HEK293 (cell line): ENCODE measurements at regions not wholly inside any gene's neighbourhood (a gene's known extent, or its start where the extent isn't known, plus 50 kb on each side); places are given as distances from the start of the nearest gene placed in this dataset.

Experiments used
- CTCF ChIA-PET: fragments of 350-600 bp; formaldehyde crosslinking; extraction: SDS; loops from one replicate; lab custom pipeline; 2021; ENCODE audit warnings: antibody characterized with exemption; lab: Yijun Ruan, JAX
- POLR2A ChIA-PET: fragments of 300-600 bp; formaldehyde crosslinking; extraction: SDS; loops from one replicate; lab custom pipeline; 2020; ENCODE audit warnings: antibody characterized with exemption, inconsistent platforms; lab: Yijun Ruan, JAX
- H3K27ac ChIP-seq: fragments of 200-500 bp; sonication (Bioruptor generic); 2 replicates; pipeline ENCODE4 v1.5.1; 2014; ENCODE audit warnings: low read depth, low read length, control low read depth, inconsistent platforms; ENCODE audit errors: extremely low read depth
- H3K36me3 ChIP-seq, 2 experiments: fragments of 200-500 bp in 1 of 2; sonication (Bioruptor generic) in 1 of 2; 1 replicate in 1 of 2; 2 replicates in 1 of 2; pipeline ENCODE4 v1.5.1; 2014 to 2017; ENCODE audit warnings: inconsistent platforms in 2 of 2, low read length in 2 of 2; ENCODE audit not compliant: control insufficient read depth in 2 of 2, insufficient read depth in 1 of 2
- H3K4me1 ChIP-seq: fragments of 200-500 bp; sonication (Bioruptor generic); 2 replicates; pipeline ENCODE4 v1.5.1; 2014; ENCODE audit warnings: mild to moderate bottlenecking, low read length, inconsistent platforms; ENCODE audit not compliant: control insufficient read depth, insufficient read depth
- H3K4me3 ChIP-seq: 2 replicates; pipeline ENCODE4 v1.5.1; 2011; ENCODE audit warnings: low read depth, mild to moderate bottlenecking, control low read depth, low read length, moderate library complexity
- H3K9me3 ChIP-seq: fragments of 200-500 bp; sonication (Bioruptor generic); 2 replicates; pipeline ENCODE4 v1.5.1; 2014; ENCODE audit warnings: low read depth, low read length, inconsistent platforms; ENCODE audit not compliant: control insufficient read depth, insufficient read depth
- HOXA7 ChIP-seq: sonication (generic); formaldehyde crosslinking; IDR thresholded peaks from 2 replicates; pipeline ENCODE4 v1.8.1; 2022; ENCODE audit warnings: missing genetic modification reagents, borderline replicate concordance
- KLF8 ChIP-seq: fragments of 450-650 bp; formaldehyde crosslinking; IDR thresholded peaks from 2 replicates; pipeline ENCODE4 v1.5.1; 2016; ENCODE audit warnings: missing biosample characterization, missing genetic modification characterization
- SALL2 ChIP-seq: fragments of 450-650 bp; formaldehyde crosslinking; IDR thresholded peaks from 2 replicates; pipeline ENCODE4 v1.5.0; 2017; ENCODE audit warnings: missing biosample characterization, mild to moderate bottlenecking, missing genetic modification characterization, borderline replicate concordance
- ZBTB11 ChIP-seq: fragments of 450-650 bp; formaldehyde crosslinking; conservative IDR thresholded peaks from 2 replicates; pipeline ENCODE4 v1.5.1; 2016; ENCODE audit warnings: low read depth, missing biosample characterization, missing genetic modification characterization
- ZNF157 ChIP-seq: fragments of 450-650 bp; formaldehyde crosslinking; IDR thresholded peaks from 2 replicates; pipeline ENCODE4 v1.5.1; 2016; ENCODE audit warnings: missing biosample characterization, missing genetic modification characterization
- ZNF221 ChIP-seq: fragments of 450-650 bp; formaldehyde crosslinking; IDR thresholded peaks from 2 replicates; pipeline ENCODE4 v1.5.1; 2017; ENCODE audit warnings: missing biosample characterization, missing genetic modification characterization, borderline replicate concordance
- ZNF26 ChIP-seq: fragments of 450-650 bp; formaldehyde crosslinking; IDR thresholded peaks from 2 replicates; pipeline ENCODE4 v1.5.1; 2016; ENCODE audit warnings: missing biosample characterization, missing genetic modification characterization
- ZNF362 ChIP-seq: fragments of 450-650 bp; formaldehyde crosslinking; IDR thresholded peaks from 2 replicates; pipeline ENCODE4 v1.5.1; 2016; ENCODE audit warnings: missing biosample characterization, missing genetic modification characterization
- ZNF544 ChIP-seq: fragments of 450-650 bp; formaldehyde crosslinking; IDR thresholded peaks from 2 replicates; pipeline ENCODE4 v1.5.0; 2017; ENCODE audit warnings: missing biosample characterization, missing genetic modification characterization
- ZNF747 ChIP-seq: fragments of 450-650 bp; formaldehyde crosslinking; IDR thresholded peaks from 2 replicates; pipeline ENCODE4 v1.5.1; 2016; ENCODE audit warnings: missing biosample characterization, missing genetic modification characterization
- ZNF785 ChIP-seq: fragments of 450-650 bp; formaldehyde crosslinking; IDR thresholded peaks from 2 replicates; pipeline ENCODE4 v1.5.1; 2016; ENCODE audit warnings: missing biosample characterization, missing genetic modification characterization
- TF ChIP-seq, protein P1 (sequence below): fragments of 450-650 bp; formaldehyde crosslinking; IDR thresholded peaks from 2 replicates; pipeline ENCODE4 v1.5.1; 2017; ENCODE audit warnings: missing biosample characterization, missing genetic modification characterization
- TF ChIP-seq, protein P2 (sequence below): fragments of 450-650 bp; formaldehyde crosslinking; IDR thresholded peaks from 2 replicates; pipeline ENCODE4 v1.5.1; 2016; ENCODE audit warnings: missing biosample characterization, missing genetic modification characterization, borderline replicate concordance
- TF ChIP-seq, protein P3 (sequence below): fragments of 450-650 bp; formaldehyde crosslinking; IDR thresholded peaks from 2 replicates; pipeline ENCODE4 v1.5.1; 2016; ENCODE audit warnings: missing biosample characterization, missing genetic modification characterization
- TF ChIP-seq, protein P4 (sequence below): fragments of 450-650 bp; formaldehyde crosslinking; IDR thresholded peaks from 2 replicates; pipeline ENCODE4 v1.5.1; 2016; ENCODE audit warnings: missing biosample characterization, missing genetic modification characterization

- no peak for TF ChIP-seq ZBTB11 (tag by site-specific recombination)
- TF ChIP-seq, protein P1, sequence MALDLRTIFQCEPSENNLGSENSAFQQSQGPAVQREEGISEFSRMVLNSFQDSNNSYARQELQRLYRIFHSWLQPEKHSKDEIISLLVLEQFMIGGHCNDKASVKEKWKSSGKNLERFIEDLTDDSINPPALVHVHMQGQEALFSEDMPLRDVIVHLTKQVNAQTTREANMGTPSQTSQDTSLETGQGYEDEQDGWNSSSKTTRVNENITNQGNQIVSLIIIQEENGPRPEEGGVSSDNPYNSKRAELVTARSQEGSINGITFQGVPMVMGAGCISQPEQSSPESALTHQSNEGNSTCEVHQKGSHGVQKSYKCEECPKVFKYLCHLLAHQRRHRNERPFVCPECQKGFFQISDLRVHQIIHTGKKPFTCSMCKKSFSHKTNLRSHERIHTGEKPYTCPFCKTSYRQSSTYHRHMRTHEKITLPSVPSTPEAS (tag by site-specific recombination): no peak
- TF ChIP-seq, protein P2, sequence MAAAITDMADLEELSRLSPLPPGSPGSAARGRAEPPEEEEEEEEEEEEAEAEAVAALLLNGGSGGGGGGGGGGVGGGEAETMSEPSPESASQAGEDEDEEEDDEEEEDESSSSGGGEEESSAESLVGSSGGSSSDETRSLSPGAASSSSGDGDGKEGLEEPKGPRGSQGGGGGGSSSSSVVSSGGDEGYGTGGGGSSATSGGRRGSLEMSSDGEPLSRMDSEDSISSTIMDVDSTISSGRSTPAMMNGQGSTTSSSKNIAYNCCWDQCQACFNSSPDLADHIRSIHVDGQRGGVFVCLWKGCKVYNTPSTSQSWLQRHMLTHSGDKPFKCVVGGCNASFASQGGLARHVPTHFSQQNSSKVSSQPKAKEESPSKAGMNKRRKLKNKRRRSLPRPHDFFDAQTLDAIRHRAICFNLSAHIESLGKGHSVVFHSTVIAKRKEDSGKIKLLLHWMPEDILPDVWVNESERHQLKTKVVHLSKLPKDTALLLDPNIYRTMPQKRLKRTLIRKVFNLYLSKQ (tag by site-specific recombination): no peak
Measured at GRCh38 chr2:38495880-38496279, 106.8 kb downstream of the HNRNPLL start (continued).

- TF ChIP-seq, protein P2 (tag by site-specific recombination): no peak
- TF ChIP-seq ZNF157 (tag by site-specific recombination): no peak
- TF ChIP-seq ZNF544: no peak
- no peak for TF ChIP-seq ZNF362 (tag by site-specific recombination)
- TF ChIP-seq SALL2 (tag by site-specific recombination): no peak
- TF ChIP-seq HOXA7 (CRISPR knock-in tag): no peak
- Histone ChIP-seq H3K9me3 (no peaks in the 10 kb centered on the region), H3K4me3 (no peak overlapping the region), H3K27ac (no peak overlapping the region), H3K4me1 (peaks cover 2% of the 10 kb centered on the region; the same call in 1 of the 2 replicates), H3K36me3 (no peaks in the 10 kb centered on the region)
- CTCF ChIA-PET: interaction anchor here (0.7 to 1.3 kb wide), 2 partner anchors 72 to 179 kb away, joined by 4 to 6 read pairs; no protein-coding TSS in a partner anchor
- POLR2A ChIA-PET: interaction anchor here (0.5 kb wide), 1 partner anchor 72 kb away, joined by 4 read pairs; no protein-coding TSS in a partner anchor
Measured at GRCh38 chr2:38494394-38494793, 108.3 kb downstream of the HNRNPLL start.

DNA sequence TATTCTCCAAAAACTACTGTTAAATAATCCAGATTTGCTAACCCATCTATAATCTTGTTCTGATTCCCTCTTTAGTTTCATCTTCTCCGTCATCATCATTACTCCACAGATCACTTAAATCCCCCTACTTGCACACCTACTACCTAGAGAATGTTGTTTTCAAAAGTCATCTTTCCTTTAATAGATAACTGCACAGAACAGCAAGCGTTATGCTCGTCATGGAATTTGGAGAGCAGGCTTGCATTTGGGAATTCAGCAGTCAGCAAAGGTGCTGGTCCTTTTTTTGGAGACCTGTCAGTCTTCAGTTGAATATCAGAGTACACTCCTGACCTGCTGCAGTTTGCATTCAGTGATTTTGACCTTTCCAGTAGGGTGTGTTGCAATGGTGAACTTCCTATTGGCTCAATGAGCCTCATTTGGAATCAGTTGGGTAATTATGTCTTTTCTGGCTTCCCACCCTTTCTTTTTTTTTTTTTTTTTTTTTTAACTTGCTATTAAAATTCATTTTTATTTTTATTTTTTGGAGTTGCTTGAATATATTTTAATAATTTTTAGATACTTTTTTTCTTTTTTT is 110.6 kb downstream of the HNRNPLL start:
- TF ChIP-seq, protein P3, sequence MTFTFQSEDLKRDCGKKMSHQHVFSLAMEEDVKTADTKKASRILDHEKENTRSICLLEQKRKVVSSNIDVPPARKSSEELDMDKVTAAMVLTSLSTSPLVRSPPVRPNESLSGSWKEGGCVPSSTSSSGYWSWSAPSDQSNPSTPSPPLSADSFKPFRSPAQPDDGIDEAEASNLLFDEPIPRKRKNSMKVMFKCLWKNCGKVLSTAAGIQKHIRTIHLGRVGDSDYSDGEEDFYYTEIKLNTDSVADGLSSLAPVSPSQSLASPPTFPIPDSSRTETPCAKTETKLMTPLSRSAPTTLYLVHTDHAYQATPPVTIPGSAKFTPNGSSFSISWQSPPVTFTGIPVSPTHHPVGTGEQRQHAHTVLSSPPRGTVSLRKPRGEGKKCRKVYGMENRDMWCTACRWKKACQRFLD: no peak
- TF ChIP-seq ZNF221 (tag by site-specific recombination) (no peak), ZNF785 (tag by site-specific recombination) (no peak), ZNF26 (tag by site-specific recombination) (no peak), KLF8 (tag by site-specific recombination) (no peak), ZNF747 (tag by site-specific recombination) (no peak), ZNF362 (tag by site-specific recombination) (no peak)
- TF ChIP-seq, protein P4, sequence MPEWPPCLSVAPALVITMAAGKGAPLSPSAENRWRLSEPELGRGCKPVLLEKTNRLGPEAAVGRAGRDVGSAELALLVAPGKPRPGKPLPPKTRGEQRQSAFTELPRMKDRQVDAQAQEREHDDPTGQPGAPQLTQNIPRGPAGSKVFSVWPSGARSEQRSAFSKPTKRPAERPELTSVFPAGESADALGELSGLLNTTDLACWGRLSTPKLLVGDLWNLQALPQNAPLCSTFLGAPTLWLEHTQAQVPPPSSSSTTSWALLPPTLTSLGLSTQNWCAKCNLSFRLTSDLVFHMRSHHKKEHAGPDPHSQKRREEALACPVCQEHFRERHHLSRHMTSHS (tag by site-specific recombination): no peak
- no peak overlapping the region for H3K27ac ChIP-seq
- H3K9me3 ChIP-seq: no peaks in the 10 kb centered on the region
- ChIA-PET POLR2A (no interaction called here), CTCF (interaction anchor here (1.0 kb wide), 1 partner anchor 17 kb away, joined by 5 read pairs; no protein-coding TSS in a partner anchor)
- H3K4me1 ChIP-seq: no peaks in the 10 kb centered on the region
- no peak overlapping the region for H3K4me3 ChIP-seq
- no peaks in the 10 kb centered on the region for H3K36me3 ChIP-seq
